ENCODE measurements at regions not wholly inside any gene's neighbourhood (a gene's known extent, or its start where the extent isn't known, plus 50 kb on each side); places are given as distances from the start of the nearest gene placed in this dataset.

DNA sequence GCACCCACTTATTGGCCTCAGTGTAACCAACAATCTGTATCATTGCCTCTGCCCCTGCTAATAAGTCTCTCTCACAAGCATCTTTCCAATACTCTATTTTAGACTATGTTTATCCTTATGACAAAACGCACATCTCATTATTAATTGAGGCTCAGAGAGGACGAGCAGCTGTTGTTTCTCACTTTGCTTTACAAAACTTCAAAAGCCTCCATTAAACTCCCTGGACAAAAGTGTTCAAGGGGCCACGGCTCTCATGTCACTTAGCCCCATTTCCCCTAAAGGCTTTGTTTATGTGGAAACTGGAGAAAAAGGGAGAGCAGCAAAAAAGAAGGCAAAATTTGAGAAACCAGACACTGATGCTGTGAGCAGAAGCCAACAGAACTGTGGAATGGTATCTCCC is 180.0 kb upstream of the LNX1 start:
- Histone ChIP-seq H3K4me3 (ENCODE audit: low read length) (no peak overlapping the region), H3K79me2 (ENCODE audit: low read length) (no peaks in the 10 kb centered on the region), H2AFZ (ENCODE audit: low read length) (no peak overlapping the region), H3K27ac (ENCODE audit: low read length) (no peak overlapping the region), H3K9me2 (replicated peaks; ENCODE audit: insufficient read depth, low read length) (no peaks in the 10 kb centered on the region), H3K9ac (ENCODE audit: low read length) (no peak overlapping the region), H3K36me3 (replicated peaks; ENCODE audit: insufficient read depth, low read length) (no peaks in the 10 kb centered on the region), H3K4me2 (ENCODE audit: low read depth, low read length) (no peak overlapping the region), H3K9me3 (replicated peaks; ENCODE audit: insufficient read depth, low read length) (no peaks in the 10 kb centered on the region), H3F3A (ENCODE audit: insufficient read depth, low read length) (no peaks in the 10 kb centered on the region), H4K20me1 (ENCODE audit: insufficient read depth, low read length) (no peaks in the 10 kb centered on the region), H3K27me3 (replicated peaks; ENCODE audit: insufficient read depth, low read length) (no peaks in the 10 kb centered on the region), H3K4me1 (ENCODE audit: low read length) (no peaks in the 10 kb centered on the region)
- TF ChIP-seq CTCF (IDR thresholded peaks at IDR 0.05; ENCODE audit: low read length) (no peak), EZH2 (optimal IDR thresholded peaks at IDR 0.05; ENCODE audit: low read depth, low read length) (no peak), EZH2phosphoT487 (IDR thresholded peaks at IDR 0.05; ENCODE audit: low read length) (no peak)
- DNase-seq = no peak

GRCh38 chr4:53767482-53767881 is 176.2 kb upstream of the LNX1 start:
- Histone ChIP-seq H4K20me1 (ENCODE audit: insufficient read depth, low read length) (no peaks in the 10 kb centered on the region), H3F3A (ENCODE audit: insufficient read depth, low read length) (no peaks in the 10 kb centered on the region), H3K4me1 (ENCODE audit: low read length) (no peaks in the 10 kb centered on the region), H3K4me3 (ENCODE audit: low read length) (no peak overlapping the region), H3K9me2 (replicated peaks; ENCODE audit: insufficient read depth, low read length) (no peaks in the 10 kb centered on the region), H3K9me3 (replicated peaks; ENCODE audit: insufficient read depth, low read length) (no peaks in the 10 kb centered on the region), H3K27me3 (replicated peaks; ENCODE audit: insufficient read depth, low read length) (no peaks in the 10 kb centered on the region), H3K4me2 (ENCODE audit: low read depth, low read length) (no peak overlapping the region), H3K9ac (ENCODE audit: low read length) (no peak overlapping the region), H2AFZ (ENCODE audit: low read length) (no peak overlapping the region), H3K27ac (ENCODE audit: low read length) (no peak overlapping the region), H3K79me2 (ENCODE audit: low read length) (no peaks in the 10 kb centered on the region), H3K36me3 (replicated peaks; ENCODE audit: insufficient read depth, low read length) (no peaks in the 10 kb centered on the region)
- DNase-seq = no peak
- TF ChIP-seq EZH2 (optimal IDR thresholded peaks at IDR 0.05; ENCODE audit: low read depth, low read length) (no peak), EZH2phosphoT487 (IDR thresholded peaks at IDR 0.05; ENCODE audit: low read length) (no peak), CTCF (IDR thresholded peaks at IDR 0.05; ENCODE audit: low read length) (no peak)

GRCh38 chr4:53764761-53765490 is 173.6 kb upstream of the LNX1 start:
- H3K27ac ChIP-seq (ENCODE audit: low read length) = no peak overlapping the region
- no peaks in the 10 kb centered on the region for H3K27me3 ChIP-seq (replicated peaks; ENCODE audit: insufficient read depth, low read length)
- no peaks in the 10 kb centered on the region for H3K79me2 ChIP-seq (ENCODE audit: low read length)
- no peak overlapping the region for H3K4me3 ChIP-seq (ENCODE audit: low read length)
- no peak for TF ChIP-seq EZH2 (optimal IDR thresholded peaks at IDR 0.05; ENCODE audit: low read depth, low read length)
- TF ChIP-seq EZH2phosphoT487 (IDR thresholded peaks at IDR 0.05; ENCODE audit: low read length) = no peak
- no peak for TF ChIP-seq CTCF (IDR thresholded peaks at IDR 0.05; ENCODE audit: low read length)
- H2AFZ ChIP-seq (ENCODE audit: low read length) = no peak overlapping the region
- no peaks in the 10 kb centered on the region for H4K20me1 ChIP-seq (ENCODE audit: insufficient read depth, low read length)
- H3K4me2 ChIP-seq (ENCODE audit: low read depth, low read length) = no peak overlapping the region
- H3K9me2 ChIP-seq (replicated peaks; ENCODE audit: insufficient read depth, low read length) = no peaks in the 10 kb centered on the region
- no peak overlapping the region for H3K9ac ChIP-seq (ENCODE audit: low read length)
- H3K9me3 ChIP-seq (replicated peaks; ENCODE audit: insufficient read depth, low read length) = no peaks in the 10 kb centered on the region
- DNase-seq = no peak
- no peaks in the 10 kb centered on the region for H3K36me3 ChIP-seq (replicated peaks; ENCODE audit: insufficient read depth, low read length)
- H3F3A ChIP-seq (ENCODE audit: insufficient read depth, low read length) = no peaks in the 10 kb centered on the region
- H3K4me1 ChIP-seq (ENCODE audit: low read length) = no peaks in the 10 kb centered on the region
